ENCODE measurements at regions not wholly inside any gene's neighbourhood (a gene's known extent, or its start where the extent isn't known, plus 50 kb on each side); places are given as distances from the start of the nearest gene placed in this dataset.

GRCh38 chr7:35530124-35531109 lies 164.5 kb downstream of the HERPUD2 start:
- TF ChIP-seq CTCF (IDR thresholded peaks at IDR 0.05) (no peak), POLR2A (IDR thresholded peaks at IDR 0.05) (no peak)
